ENCODE measurements at regions not wholly inside any gene's neighbourhood (a gene's known extent, or its start where the extent isn't known, plus 50 kb on each side); places are given as distances from the start of the nearest gene placed in this dataset.
"Not testable (repeated sequence)": the region's sequence is repeated elsewhere in the genome, so short reads cannot be mapped to it uniquely, and the experiment has no call there.

- not testable (repeated sequence) for TF ChIP-seq EZH2 (IDR thresholded peaks at IDR 0.05; ENCODE audit: borderline replicate concordance, insufficient read depth, low read depth, low read length, poor library complexity, severe bottlenecking)
- TF ChIP-seq, protein P1, sequence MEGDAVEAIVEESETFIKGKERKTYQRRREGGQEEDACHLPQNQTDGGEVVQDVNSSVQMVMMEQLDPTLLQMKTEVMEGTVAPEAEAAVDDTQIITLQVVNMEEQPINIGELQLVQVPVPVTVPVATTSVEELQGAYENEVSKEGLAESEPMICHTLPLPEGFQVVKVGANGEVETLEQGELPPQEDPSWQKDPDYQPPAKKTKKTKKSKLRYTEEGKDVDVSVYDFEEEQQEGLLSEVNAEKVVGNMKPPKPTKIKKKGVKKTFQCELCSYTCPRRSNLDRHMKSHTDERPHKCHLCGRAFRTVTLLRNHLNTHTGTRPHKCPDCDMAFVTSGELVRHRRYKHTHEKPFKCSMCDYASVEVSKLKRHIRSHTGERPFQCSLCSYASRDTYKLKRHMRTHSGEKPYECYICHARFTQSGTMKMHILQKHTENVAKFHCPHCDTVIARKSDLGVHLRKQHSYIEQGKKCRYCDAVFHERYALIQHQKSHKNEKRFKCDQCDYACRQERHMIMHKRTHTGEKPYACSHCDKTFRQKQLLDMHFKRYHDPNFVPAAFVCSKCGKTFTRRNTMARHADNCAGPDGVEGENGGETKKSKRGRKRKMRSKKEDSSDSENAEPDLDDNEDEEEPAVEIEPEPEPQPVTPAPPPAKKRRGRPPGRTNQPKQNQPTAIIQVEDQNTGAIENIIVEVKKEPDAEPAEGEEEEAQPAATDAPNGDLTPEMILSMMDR (IDR thresholded peaks at IDR 0.05): not testable (repeated sequence)
These were observed 302.1 kb upstream of the PLGLB2 start for GRCh38 chr2:87445613-87446312.
